ENCODE measurements at regions not wholly inside any gene's neighbourhood (a gene's known extent, or its start where the extent isn't known, plus 50 kb on each side); places are given as distances from the start of the nearest gene placed in this dataset. TPM values are rescaled to one million over a fixed set of nuclear protein-coding genes. Genes with fewer than 3 reads are reported as not detected.

GRCh38 chr11:19294444-19294843, 53.7 kb upstream of the E2F8 start:
- H3K36me3 ChIP-seq (ENCODE audit: control insufficient read depth, insufficient read depth, low read length) = no peaks in the 10 kb centered on the region
- no peaks in the 10 kb centered on the region for H3K4me1 ChIP-seq
- Mint-ChIP-seq H3K27ac (ENCODE audit: unreplicated experiment) (no peak overlapping the region), H3K36me3 (ENCODE audit: insufficient read depth, unreplicated experiment) (no peaks in the 10 kb centered on the region), H3K4me1 (ENCODE audit: low read depth, unreplicated experiment) (peaks cover 11% of the 10 kb centered on the region), H3K27me3 (ENCODE audit: insufficient read depth, unreplicated experiment) (peaks cover 2% of the 10 kb centered on the region), H3K4me3 (ENCODE audit: unreplicated experiment) (no peak overlapping the region), H3K9me3 (ENCODE audit: unreplicated experiment) (no peaks in the 10 kb centered on the region)
- no peaks in the 10 kb centered on the region for H3K9me3 ChIP-seq
- TF ChIP-seq CTCF (IDR thresholded peaks at IDR 0.05; ENCODE audit: insufficient read depth in 1 of 2, low read depth in 1 of 2, low read length in 1 of 2, severe bottlenecking in 1 of 2, unreplicated experiment in 1 of 2) = no peak
- ChIA-PET POLR2A (no interaction called here), CTCF (interaction anchor here (0.6 kb wide), 1 partner anchor 41 kb away, joined by 3 read pairs; no protein-coding TSS in a partner anchor)
- no peak for DNase-seq
- H3K27me3 ChIP-seq (replicated peaks; ENCODE audit: control insufficient read depth, insufficient read depth, low read length) = no peaks in the 10 kb centered on the region
- intact Hi-C loops (cut with micrococcal nuclease; ENCODE audit: unreplicated experiment) = no loop called here
- no TSS peak for BruUV-seq (replicated peaks)
- no peak overlapping the region for H3K4me3 ChIP-seq (ENCODE audit: low read depth, low read length)

- Histone ChIP-seq H3K4me3 (ENCODE audit: low read depth, low read length) (no peak overlapping the region), H3K36me3 (ENCODE audit: control insufficient read depth, insufficient read depth, low read length) (no peaks in the 10 kb centered on the region), H3K4me1 (no peaks in the 10 kb centered on the region), H3K9me3 (no peaks in the 10 kb centered on the region), H3K27me3 (replicated peaks; ENCODE audit: control insufficient read depth, insufficient read depth, low read length) (no peaks in the 10 kb centered on the region)
- Mint-ChIP-seq H3K4me3 (ENCODE audit: unreplicated experiment) (no peak overlapping the region), H3K36me3 (ENCODE audit: insufficient read depth, unreplicated experiment) (no peaks in the 10 kb centered on the region), H3K27me3 (ENCODE audit: insufficient read depth, unreplicated experiment) (peaks cover 2% of the 10 kb centered on the region), H3K27ac (ENCODE audit: unreplicated experiment) (no peak overlapping the region), H3K9me3 (ENCODE audit: unreplicated experiment) (no peaks in the 10 kb centered on the region), H3K4me1 (ENCODE audit: low read depth, unreplicated experiment) (no peaks in the 10 kb centered on the region)
- intact Hi-C loops (cut with micrococcal nuclease; ENCODE audit: unreplicated experiment) = no loop called here
- BruUV-seq (replicated peaks) = no TSS peak
- POLR2A ChIA-PET = no interaction called here
- TF ChIP-seq CTCF (IDR thresholded peaks at IDR 0.05; ENCODE audit: insufficient read depth in 1 of 2, low read depth in 1 of 2, low read length in 1 of 2, severe bottlenecking in 1 of 2, unreplicated experiment in 1 of 2) = no peak
- DNase-seq = no peak
- CTCF ChIA-PET = no interaction called here
These were observed 50.3 kb upstream of the E2F8 start for GRCh38 chr11:19291064-19291463.

Small RNAs in the stretch of these regions (microRNA-seq; reads per million reads assigned to microRNA genes)
- gene MIR4486 = not detected

All from Caco-2 (cell line).